Ishikawa (cell line): ENCODE measurements at regions not wholly inside any gene's neighbourhood (a gene's known extent, or its start where the extent isn't known, plus 50 kb on each side); places are given as distances from the start of the nearest gene placed in this dataset.

ENCODE experiments used
- TF ChIP-seq, protein P1 (sequence below): IDR thresholded peaks from 2 replicates; pipeline ENCODE4 v1.6.1; 2012
- TF ChIP-seq, protein P2 (sequence below): IDR thresholded peaks from 2 replicates; pipeline ENCODE4 v1.6.1; 2012; ENCODE audit warnings: low read depth, mild to moderate bottlenecking
- TF ChIP-seq, protein P3 (sequence below): IDR thresholded peaks from 2 replicates; pipeline ENCODE4 v1.6.1; 2012

DNA sequence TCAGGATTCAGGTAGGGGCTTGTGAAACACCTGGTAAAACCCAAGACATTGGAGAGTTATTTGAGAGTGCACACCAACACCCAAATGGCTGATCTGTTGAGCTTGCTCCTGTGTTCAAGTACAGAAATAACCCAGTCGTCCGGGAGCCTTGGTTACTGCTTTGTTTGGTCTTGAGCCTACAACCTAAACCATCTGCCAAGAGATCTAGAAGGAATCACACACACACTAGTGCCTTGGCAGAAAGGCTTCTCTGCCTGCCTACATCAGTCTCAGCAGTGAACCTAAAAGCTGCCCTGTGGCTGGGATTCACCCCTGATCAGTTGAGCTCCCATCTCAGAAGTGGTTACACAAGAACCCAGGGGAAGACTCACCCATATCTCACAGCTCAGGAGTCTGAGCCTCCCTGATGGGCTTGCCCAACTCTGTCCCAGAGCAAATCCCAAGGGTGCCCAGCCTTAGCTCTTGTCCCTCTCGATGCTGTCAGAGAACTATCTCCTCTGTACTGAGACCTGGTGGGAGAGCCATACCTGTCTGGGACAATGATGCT, 167.6 kb downstream of the CXCL12 start:
- TF ChIP-seq, protein P1, sequence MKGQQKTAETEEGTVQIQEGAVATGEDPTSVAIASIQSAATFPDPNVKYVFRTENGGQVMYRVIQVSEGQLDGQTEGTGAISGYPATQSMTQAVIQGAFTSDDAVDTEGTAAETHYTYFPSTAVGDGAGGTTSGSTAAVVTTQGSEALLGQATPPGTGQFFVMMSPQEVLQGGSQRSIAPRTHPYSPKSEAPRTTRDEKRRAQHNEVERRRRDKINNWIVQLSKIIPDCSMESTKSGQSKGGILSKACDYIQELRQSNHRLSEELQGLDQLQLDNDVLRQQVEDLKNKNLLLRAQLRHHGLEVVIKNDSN, result no peak
- TF ChIP-seq, protein P2, sequence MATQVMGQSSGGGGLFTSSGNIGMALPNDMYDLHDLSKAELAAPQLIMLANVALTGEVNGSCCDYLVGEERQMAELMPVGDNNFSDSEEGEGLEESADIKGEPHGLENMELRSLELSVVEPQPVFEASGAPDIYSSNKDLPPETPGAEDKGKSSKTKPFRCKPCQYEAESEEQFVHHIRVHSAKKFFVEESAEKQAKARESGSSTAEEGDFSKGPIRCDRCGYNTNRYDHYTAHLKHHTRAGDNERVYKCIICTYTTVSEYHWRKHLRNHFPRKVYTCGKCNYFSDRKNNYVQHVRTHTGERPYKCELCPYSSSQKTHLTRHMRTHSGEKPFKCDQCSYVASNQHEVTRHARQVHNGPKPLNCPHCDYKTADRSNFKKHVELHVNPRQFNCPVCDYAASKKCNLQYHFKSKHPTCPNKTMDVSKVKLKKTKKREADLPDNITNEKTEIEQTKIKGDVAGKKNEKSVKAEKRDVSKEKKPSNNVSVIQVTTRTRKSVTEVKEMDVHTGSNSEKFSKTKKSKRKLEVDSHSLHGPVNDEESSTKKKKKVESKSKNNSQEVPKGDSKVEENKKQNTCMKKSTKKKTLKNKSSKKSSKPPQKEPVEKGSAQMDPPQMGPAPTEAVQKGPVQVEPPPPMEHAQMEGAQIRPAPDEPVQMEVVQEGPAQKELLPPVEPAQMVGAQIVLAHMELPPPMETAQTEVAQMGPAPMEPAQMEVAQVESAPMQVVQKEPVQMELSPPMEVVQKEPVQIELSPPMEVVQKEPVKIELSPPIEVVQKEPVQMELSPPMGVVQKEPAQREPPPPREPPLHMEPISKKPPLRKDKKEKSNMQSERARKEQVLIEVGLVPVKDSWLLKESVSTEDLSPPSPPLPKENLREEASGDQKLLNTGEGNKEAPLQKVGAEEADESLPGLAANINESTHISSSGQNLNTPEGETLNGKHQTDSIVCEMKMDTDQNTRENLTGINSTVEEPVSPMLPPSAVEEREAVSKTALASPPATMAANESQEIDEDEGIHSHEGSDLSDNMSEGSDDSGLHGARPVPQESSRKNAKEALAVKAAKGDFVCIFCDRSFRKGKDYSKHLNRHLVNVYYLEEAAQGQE, result no peak
- TF ChIP-seq, protein P3, sequence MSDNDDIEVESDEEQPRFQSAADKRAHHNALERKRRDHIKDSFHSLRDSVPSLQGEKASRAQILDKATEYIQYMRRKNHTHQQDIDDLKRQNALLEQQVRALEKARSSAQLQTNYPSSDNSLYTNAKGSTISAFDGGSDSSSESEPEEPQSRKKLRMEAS, result no peak
